IMR-90 (cell line): ENCODE measurements at regions not wholly inside any gene's neighbourhood (a gene's known extent, or its start where the extent isn't known, plus 50 kb on each side); places are given as distances from the start of the nearest gene placed in this dataset.

ENCODE experiments used
- ATAC-seq: fragments of 200-7000 bp; cut with Tn5 transposase; 2 replicates; pipeline ENCODE4 v1.9.1; 2020; ENCODE audit warnings: low read depth, mild to moderate bottlenecking, moderate library complexity
- BruUV-seq: library from RNA; stranded (reverse); fragments of 400-500 nt; replicated peaks from 2 replicates; lab custom pipeline; 2021; lab: Mats Ljungman, UMichigan
- CTCF ChIA-PET: fragments of 300-600 bp; formaldehyde crosslinking; extraction: SDS; loops from one replicate; lab custom pipeline; 2021; ENCODE audit warnings: antibody characterized with exemption; lab: Yijun Ruan, JAX
- POLR2A ChIA-PET: fragments of 300-600 bp; sonication (Branson Sonifier 250); formaldehyde crosslinking; loops from one replicate; lab custom pipeline; 2022; ENCODE audit warnings: antibody characterized with exemption; ENCODE audit not compliant: unreplicated experiment; lab: Charles Lee
- DNase-seq: peaks from one replicate; pipeline ENCODE4 v3.0.0; 2013
- H2AFZ ChIP-seq: replicated peaks from 2 replicates; pipeline ENCODE3; 2013; ENCODE audit warnings: low read length, mild to moderate bottlenecking; ENCODE audit not compliant: poor library complexity
- H2AK5ac ChIP-seq: 2 replicates; pipeline ENCODE4 v1.6.1; 2013; ENCODE audit warnings: low read depth, low read length, inconsistent platforms
- H2AK9ac ChIP-seq: replicated peaks from 2 replicates; pipeline ENCODE3; 2013; ENCODE audit warnings: mild to moderate bottlenecking, low read depth, low read length, moderate library complexity; ENCODE audit not compliant: poor library complexity
- H2BK120ac ChIP-seq: 2 replicates; pipeline ENCODE4 v1.6.1; 2013; ENCODE audit warnings: low read depth, low read length, inconsistent platforms
- H2BK15ac ChIP-seq: 3 replicates; pipeline ENCODE4 v1.6.1; 2013; ENCODE audit warnings: low read depth, low read length, inconsistent platforms
- H2BK20ac ChIP-seq: 2 replicates; pipeline ENCODE4 v1.6.1; 2013; ENCODE audit warnings: low read depth, mild to moderate bottlenecking, inconsistent platforms, low read length, moderate library complexity
- H2BK5ac ChIP-seq: 2 replicates; pipeline ENCODE4 v1.6.1; 2013; ENCODE audit warnings: mild to moderate bottlenecking, low read depth, low read length, inconsistent platforms; ENCODE audit not compliant: poor library complexity, severe bottlenecking
- H3K14ac ChIP-seq: replicated peaks from 2 replicates; pipeline ENCODE4 v1.6.1; 2013; ENCODE audit warnings: low read depth, low read length, inconsistent platforms
- H3K18ac ChIP-seq: 2 replicates; pipeline ENCODE4 v1.6.1; 2013; ENCODE audit warnings: low read depth, low read length, control low read depth
- H3K23ac ChIP-seq: 2 replicates; pipeline ENCODE4 v1.6.1; 2013; ENCODE audit warnings: low read depth, low read length, inconsistent platforms
- H3K27ac ChIP-seq: 2 replicates; pipeline ENCODE4 v1.5.1; 2013; ENCODE audit warnings: mild to moderate bottlenecking, control low read depth, low read length; ENCODE audit not compliant: insufficient read depth
- H3K27me3 ChIP-seq: 2 replicates; pipeline ENCODE4 v1.6.1; 2013; ENCODE audit warnings: low read length; ENCODE audit not compliant: control insufficient read depth, insufficient read depth
- H3K36me3 ChIP-seq: 2 replicates; pipeline ENCODE4 v1.6.1; 2013; ENCODE audit warnings: low read length, mixed read lengths; ENCODE audit not compliant: control insufficient read depth, insufficient read depth
- H3K4ac ChIP-seq: 2 replicates; pipeline ENCODE4 v1.6.1; 2013; ENCODE audit warnings: low read depth, low read length, inconsistent platforms
- H3K4me1 ChIP-seq: 2 replicates; pipeline ENCODE4 v1.6.1; 2013; ENCODE audit warnings: low read length, mixed read lengths; ENCODE audit not compliant: control insufficient read depth, insufficient read depth
- H3K4me2 ChIP-seq: 2 replicates; pipeline ENCODE4 v1.6.1; 2013; ENCODE audit warnings: low read depth, mild to moderate bottlenecking, control low read depth, low read length, moderate library complexity
- H3K4me3 ChIP-seq: 2 replicates; pipeline ENCODE4 v1.5.1; 2013; ENCODE audit warnings: low read depth, mild to moderate bottlenecking, control low read depth, low read length, moderate library complexity; ENCODE audit not compliant: insufficient read depth
- H3K56ac ChIP-seq: 2 replicates; pipeline ENCODE4 v1.6.1; 2013; ENCODE audit warnings: low read length, inconsistent platforms; ENCODE audit not compliant: insufficient read depth; ENCODE audit errors: extremely low read depth
- H3K79me1 ChIP-seq, 2 experiments: 2 replicates each; pipeline ENCODE4 v1.6.1; 2013; ENCODE audit warnings: low read length in 2 of 2, inconsistent platforms in 1 of 2, low read depth in 1 of 2
- H3K9ac ChIP-seq: 2 replicates; pipeline ENCODE4 v1.6.1; 2013; ENCODE audit warnings: low read depth, low read length, control low read depth
- H3K9me1 ChIP-seq: 2 replicates; pipeline ENCODE4 v1.6.1; 2013; ENCODE audit warnings: low read length, inconsistent platforms; ENCODE audit not compliant: insufficient read depth
- H3K9me3 ChIP-seq: 2 replicates; pipeline ENCODE4 v1.6.1; 2013; ENCODE audit warnings: low read length; ENCODE audit not compliant: control insufficient read depth, insufficient read depth
- H4K20me1 ChIP-seq: 2 replicates; pipeline ENCODE4 v1.6.1; 2013; ENCODE audit warnings: low read length, inconsistent platforms; ENCODE audit not compliant: insufficient read depth
- H4K5ac ChIP-seq: 2 replicates; pipeline ENCODE4 v1.6.1; 2013; ENCODE audit warnings: mild to moderate bottlenecking, low read depth, low read length, control low read depth
- H4K8ac ChIP-seq, 2 experiments: 2 replicates each; pipeline ENCODE4 v1.6.1; 2013; ENCODE audit warnings: low read depth in 2 of 2, low read length in 2 of 2, control low read depth in 1 of 2, inconsistent platforms in 1 of 2
- H4K91ac ChIP-seq: 2 replicates; pipeline ENCODE4 v1.6.1; 2013; ENCODE audit warnings: low read depth, low read length, inconsistent platforms; ENCODE audit not compliant: insufficient read depth
- BHLHE40 ChIP-seq: fragments of 150-350 bp; IDR thresholded peaks from 2 replicates; pipeline ENCODE4 v1.6.1; 2016; ENCODE audit warnings: mild to moderate bottlenecking, low read depth, low read length
- CEBPB ChIP-seq: IDR thresholded peaks from 2 replicates; pipeline ENCODE4 v1.6.1; 2012; ENCODE audit warnings: low read depth, low read length, improper control_type of control experiment
- MAFK ChIP-seq: IDR thresholded peaks from 2 replicates; pipeline ENCODE4 v1.6.1; 2012; ENCODE audit warnings: low read depth, low read length, improper control_type of control experiment
- MXI1 ChIP-seq: IDR thresholded peaks from 2 replicates; pipeline ENCODE4 v1.6.1; 2012; ENCODE audit warnings: low read depth, mild to moderate bottlenecking, low read length, moderate library complexity, borderline replicate concordance
- NFE2L2 ChIP-seq: fragments of 150-350 bp; IDR thresholded peaks from 2 replicates; pipeline ENCODE4 v1.6.1; 2016; ENCODE audit warnings: low read depth, mild to moderate bottlenecking, low read length
- WGBS, 2 experiments: methylation state at CpG; one replicate each; pipeline versions ENCODE4 v1.1.5 to v1.1.7; 2013; ENCODE audit warnings: missing lambda C conversion rate in 2 of 2; ENCODE audit not compliant: insufficient read length in 1 of 2; ENCODE audit errors: extremely low coverage in 2 of 2; 5-methylcytosine and 5-hydroxymethylcytosine counted together
- dilution Hi-C: fragments of 300-500 bp; cut with HindIII; formaldehyde crosslinking; loops from one replicate; pipeline ENCODE4 v1.14.3; 2018; ENCODE audit warnings: low sequenced_read_pairs; ENCODE audit not compliant: unreplicated experiment
- in situ Hi-C: fragments of 300-500 bp; cut with MboI; formaldehyde crosslinking; loops from 3 replicates; pipeline ENCODE4 v1.14.3; 2019; ENCODE audit warnings: low sequenced_read_pairs, inconsistent platforms, mixed read lengths
- intact Hi-C: fragments of 100-400 bp; cut with micrococcal nuclease; formaldehyde crosslinking; loops from 2 replicates; pipeline ENCODE4 v1.10.0; 2022

GRCh38 chr11:15726221-15726746 is 611.6 kb downstream of the INSC start:
- Histone ChIP-seq H2BK20ac (peak overlapping the region; percentile 30), H2AFZ (no peak overlapping the region), H3K4me1 (peaks cover 9% of the 10 kb centered on the region), H2AK5ac (0 out of 2 replicates have a peak overlapping the region, but pooled peaks have one; percentile 23), H3K4me3 (no peak overlapping the region), H3K9me1 (peaks cover 5% of the 10 kb centered on the region), H2BK5ac (no peak overlapping the region), H4K91ac (no peak overlapping the region), H4K20me1 (no peaks in the 10 kb centered on the region), H3K56ac (no peak overlapping the region), H3K4ac (no peak overlapping the region), H3K36me3 (no peaks in the 10 kb centered on the region), H3K9ac (no peak overlapping the region), H3K9me3 (no peaks in the 10 kb centered on the region), H3K27me3 (0 out of 2 replicates have a peak, but pooled peaks cover 2% of the 10 kb centered on the region), H4K5ac (no peak overlapping the region), H3K18ac (peak overlapping the region; percentile 75; the same call in 1 of the 2 replicates), H4K8ac (no peak overlapping the region), H3K79me1 (no peaks in the 10 kb centered on the region), H3K14ac (peak overlapping the region; percentile 10; the same call in 1 of the 2 replicates), H3K4me2 (no peak overlapping the region), H3K27ac (no peak overlapping the region), H2BK15ac (peak overlapping the region; percentile 15; the same call in 1 of the 3 replicates), H2BK120ac (peak overlapping the region; percentile 60), H3K23ac (no peak overlapping the region), H2AK9ac (no peak overlapping the region)
- BruUV-seq: no TSS peak
- WGBS, 2 experiments: no CpG with 5 or more reads among the region's 3 CpGs
- POLR2A ChIA-PET: interaction anchor here (0.5 to 1.5 kb wide), 2 partner anchors 10 to 172 kb away, joined by 3 to 4 read pairs; no protein-coding TSS in a partner anchor
- CTCF ChIA-PET: no interaction called here
- in situ Hi-C loops (no loop called here), dilution Hi-C loops (no loop called here), intact Hi-C loops (no loop called here)
- no peak for DNase-seq
- ATAC-seq: peak; percentile 40
- TF ChIP-seq MAFK (no peak), MXI1 (no peak), BHLHE40 (no peak), NFE2L2 (no peak), CEBPB (no peak)
